ENCODE measurements at regions not wholly inside any gene's neighbourhood (a gene's known extent, or its start where the extent isn't known, plus 50 kb on each side); places are given as distances from the start of the nearest gene placed in this dataset.

GRCh38 chr10:6343305-6344010 is 140.7 kb downstream of the PFKFB3 start:
- no peak for TF ChIP-seq CTCF (IDR thresholded peaks at IDR 0.05; ENCODE audit: low read depth, low read length, poor library complexity, severe bottlenecking)
- TF ChIP-seq EZH2phosphoT487 (IDR thresholded peaks at IDR 0.05; ENCODE audit: borderline replicate concordance, low read length): no peak
